PC-9 (cell line): ENCODE measurements at regions not wholly inside any gene's neighbourhood (a gene's known extent, or its start where the extent isn't known, plus 50 kb on each side); places are given as distances from the start of the nearest gene placed in this dataset.

ENCODE experiments used
- BruUV-seq: library from RNA; stranded (reverse); fragments of 400-500 nt; replicated peaks from 2 replicates; lab custom pipeline; 2021; lab: Mats Ljungman, UMichigan
- CTCF ChIA-PET: fragments of 300-600 bp; sonication (Branson Sonifier 250); formaldehyde crosslinking; loops from one replicate; lab custom pipeline; 2022; ENCODE audit warnings: antibody characterized with exemption; lab: Charles Lee
- POLR2A ChIA-PET: fragments of 300-600 bp; sonication (Branson Sonifier 250); formaldehyde crosslinking; loops from one replicate; lab custom pipeline; 2022; ENCODE audit warnings: antibody characterized with exemption; ENCODE audit not compliant: unreplicated experiment; lab: Charles Lee
- DNase-seq, 2 experiments: peaks; one replicate each; pipeline versions ENCODE4 v3.0.0 to v3.0.0-alpha.2; 2015 to 2022; ENCODE audit warnings: mixed read lengths in 1 of 2
- H2AFZ ChIP-seq: fragments of 200-600 bp; sonication (generic); 2 replicates; pipeline ENCODE4 v1.8.1; 2017; ENCODE audit warnings: antibody characterized with exemption
- H3F3A ChIP-seq: fragments of 200-600 bp; sonication (generic); 2 replicates; pipeline ENCODE4 v1.8.1; 2017; ENCODE audit warnings: antibody characterized with exemption, mild to moderate bottlenecking, low read depth; ENCODE audit not compliant: insufficient read depth
- H3K27ac ChIP-seq: fragments of 200-600 bp; sonication (generic); 2 replicates; pipeline ENCODE4 v1.6.1; 2016; ENCODE audit warnings: mixed run types
- H3K27me3 ChIP-seq: fragments of 200-600 bp; sonication (generic); 2 replicates; pipeline ENCODE4 v1.6.1; 2016; ENCODE audit warnings: low read depth, mixed run types; ENCODE audit not compliant: insufficient read depth
- H3K36me3 ChIP-seq: fragments of 200-600 bp; sonication (generic); 2 replicates; pipeline ENCODE4 v1.6.1; 2016; ENCODE audit warnings: low read depth, mixed run types
- H3K4me1 ChIP-seq: fragments of 200-600 bp; sonication (generic); replicated peaks from 2 replicates; pipeline ENCODE4 v1.6.1; 2016; ENCODE audit warnings: mixed run types; ENCODE audit not compliant: insufficient read depth
- H3K4me2 ChIP-seq: fragments of 200-600 bp; sonication (generic); 2 replicates; pipeline ENCODE4 v1.6.1; 2017; ENCODE audit warnings: mixed run types
- H3K4me3 ChIP-seq: fragments of 200-600 bp; sonication (generic); 2 replicates; pipeline ENCODE4 v1.6.1; 2016; ENCODE audit warnings: mixed run types
- H3K79me2 ChIP-seq: fragments of 200-600 bp; sonication (generic); 2 replicates; pipeline ENCODE4 v1.6.1; 2017; ENCODE audit warnings: low read depth, mixed run types
- H3K9me2 ChIP-seq: fragments of 200-600 bp; sonication (generic); 2 replicates; pipeline ENCODE4 v1.8.1; 2017; ENCODE audit warnings: mild to moderate bottlenecking; ENCODE audit not compliant: insufficient read depth
- H3K9me3 ChIP-seq: fragments of 200-600 bp; sonication (generic); 2 replicates; pipeline ENCODE4 v1.8.1; 2016; ENCODE audit warnings: low read depth; ENCODE audit not compliant: insufficient read depth
- H4K20me1 ChIP-seq: fragments of 200-600 bp; sonication (generic); 2 replicates; pipeline ENCODE4 v1.8.1; 2017; ENCODE audit not compliant: insufficient read depth
- EZH2 ChIP-seq: fragments of 200-600 bp; sonication (generic); IDR thresholded peaks from 2 replicates; pipeline ENCODE4 v1.8.0; 2017; ENCODE audit warnings: antibody characterized with exemption, low read depth
- intact Hi-C: fragments of 100-400 bp; cut with micrococcal nuclease; formaldehyde crosslinking; loops from one replicate; pipeline ENCODE4 v1.10.0; 2022; ENCODE audit not compliant: unreplicated experiment
- TF ChIP-seq, protein P1 (sequence below): fragments of 200-600 bp; sonication (generic); conservative IDR thresholded peaks from 2 replicates; pipeline ENCODE4 v1.6.1; 2017; ENCODE audit warnings: mixed run types, antibody characterized with exemption, mild to moderate bottlenecking, moderate library complexity

DNA sequence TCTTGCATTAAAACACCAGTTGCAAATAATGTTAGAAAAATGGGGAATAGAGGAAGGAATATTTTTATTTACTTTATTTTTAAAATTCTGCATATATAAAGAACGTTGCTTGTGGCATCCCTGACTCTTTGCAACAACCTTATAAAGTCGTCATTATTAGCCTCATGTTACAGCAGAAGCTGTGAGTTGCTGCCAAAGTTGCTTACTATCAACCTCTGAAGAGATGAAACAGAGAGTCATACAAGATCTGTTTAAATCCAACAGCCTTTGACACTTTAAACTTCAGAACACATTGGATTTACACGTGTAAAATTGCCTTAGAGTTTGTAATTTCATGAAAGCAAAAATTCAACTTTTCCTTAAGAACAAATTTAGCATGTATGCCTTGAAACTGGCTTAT is 221.9 kb downstream of the MRPL39 start:
- no peaks in the 10 kb centered on the region for H3K4me1 ChIP-seq
- ChIA-PET CTCF (no interaction called here), POLR2A (no interaction called here)
- H3F3A ChIP-seq, result no peaks in the 10 kb centered on the region
- H4K20me1 ChIP-seq, result no peaks in the 10 kb centered on the region
- H3K4me2 ChIP-seq, result no peak overlapping the region
- H3K27me3 ChIP-seq, result no peaks in the 10 kb centered on the region
- no peaks in the 10 kb centered on the region for H3K9me2 ChIP-seq
- no peaks in the 10 kb centered on the region for H3K36me3 ChIP-seq
- no TSS peak for BruUV-seq
- H3K79me2 ChIP-seq, result no peaks in the 10 kb centered on the region
- no peaks in the 10 kb centered on the region for H3K9me3 ChIP-seq
- DNase-seq, result no peak
- no peak for TF ChIP-seq EZH2
- TF ChIP-seq, protein P1, sequence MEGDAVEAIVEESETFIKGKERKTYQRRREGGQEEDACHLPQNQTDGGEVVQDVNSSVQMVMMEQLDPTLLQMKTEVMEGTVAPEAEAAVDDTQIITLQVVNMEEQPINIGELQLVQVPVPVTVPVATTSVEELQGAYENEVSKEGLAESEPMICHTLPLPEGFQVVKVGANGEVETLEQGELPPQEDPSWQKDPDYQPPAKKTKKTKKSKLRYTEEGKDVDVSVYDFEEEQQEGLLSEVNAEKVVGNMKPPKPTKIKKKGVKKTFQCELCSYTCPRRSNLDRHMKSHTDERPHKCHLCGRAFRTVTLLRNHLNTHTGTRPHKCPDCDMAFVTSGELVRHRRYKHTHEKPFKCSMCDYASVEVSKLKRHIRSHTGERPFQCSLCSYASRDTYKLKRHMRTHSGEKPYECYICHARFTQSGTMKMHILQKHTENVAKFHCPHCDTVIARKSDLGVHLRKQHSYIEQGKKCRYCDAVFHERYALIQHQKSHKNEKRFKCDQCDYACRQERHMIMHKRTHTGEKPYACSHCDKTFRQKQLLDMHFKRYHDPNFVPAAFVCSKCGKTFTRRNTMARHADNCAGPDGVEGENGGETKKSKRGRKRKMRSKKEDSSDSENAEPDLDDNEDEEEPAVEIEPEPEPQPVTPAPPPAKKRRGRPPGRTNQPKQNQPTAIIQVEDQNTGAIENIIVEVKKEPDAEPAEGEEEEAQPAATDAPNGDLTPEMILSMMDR, result no peak
- intact Hi-C loops, result no loop called here
- no peak overlapping the region for H3K4me3 ChIP-seq
- H3K27ac ChIP-seq, result no peak overlapping the region
- no peak overlapping the region for H2AFZ ChIP-seq

DNA sequence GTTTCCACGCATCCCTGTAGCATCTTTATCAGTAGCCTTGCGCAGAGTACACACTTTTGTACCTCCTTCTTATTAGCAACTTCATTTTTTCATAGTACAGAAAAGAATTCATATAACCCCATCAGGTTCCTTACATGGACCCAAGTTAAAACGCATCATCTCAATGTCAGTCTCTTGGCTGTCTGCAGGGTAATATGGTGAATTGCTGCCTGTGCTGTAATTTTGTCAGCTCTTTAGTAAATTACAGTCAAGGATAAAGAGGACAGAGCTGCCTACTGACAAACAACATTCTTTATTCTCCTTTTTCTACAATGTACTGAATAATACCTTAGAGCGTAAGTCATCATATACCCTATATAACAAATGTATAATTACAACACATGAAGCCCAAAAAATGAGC is 222.5 kb downstream of the MRPL39 start:
- CTCF ChIA-PET, result no interaction called here
- Histone ChIP-seq H3K4me3 (no peak overlapping the region), H3K9me3 (no peaks in the 10 kb centered on the region), H3K9me2 (no peaks in the 10 kb centered on the region), H3K4me1 (no peaks in the 10 kb centered on the region), H2AFZ (no peak overlapping the region), H4K20me1 (no peaks in the 10 kb centered on the region), H3K4me2 (no peak overlapping the region), H3K36me3 (no peaks in the 10 kb centered on the region), H3K79me2 (no peaks in the 10 kb centered on the region), H3K27ac (no peak overlapping the region), H3K27me3 (no peaks in the 10 kb centered on the region), H3F3A (no peaks in the 10 kb centered on the region)
- TF ChIP-seq, protein P1, result no peak
- no peak for TF ChIP-seq EZH2
- BruUV-seq, result no TSS peak
- no peak for DNase-seq
- POLR2A ChIA-PET, result no interaction called here
- intact Hi-C loops, result no loop called here

DNA sequence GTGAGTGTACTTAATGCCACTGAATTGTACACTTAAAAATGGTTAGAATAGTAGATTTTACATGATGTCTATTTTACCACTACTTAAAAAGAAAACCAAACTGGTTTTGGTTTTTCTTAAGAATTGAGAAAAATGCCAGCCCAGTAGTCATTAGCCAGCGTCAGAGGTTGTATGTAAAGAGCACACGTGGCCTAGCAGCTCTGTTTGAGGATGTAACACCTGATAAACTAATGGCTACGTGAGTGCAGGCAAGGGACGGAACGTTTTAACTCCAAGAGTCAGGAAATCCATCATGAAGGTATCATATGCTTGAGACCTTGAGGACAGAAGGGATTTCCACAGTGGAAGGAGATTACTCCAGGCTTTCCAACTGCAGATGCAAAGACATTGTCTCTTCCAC is 223.7 kb downstream of the MRPL39 start:
- Histone ChIP-seq H3K4me1 (no peaks in the 10 kb centered on the region), H3F3A (no peaks in the 10 kb centered on the region), H2AFZ (no peak overlapping the region), H3K9me2 (no peaks in the 10 kb centered on the region), H3K4me2 (no peak overlapping the region), H3K79me2 (no peaks in the 10 kb centered on the region), H3K9me3 (no peaks in the 10 kb centered on the region), H4K20me1 (no peaks in the 10 kb centered on the region), H3K27ac (no peak overlapping the region), H3K27me3 (no peaks in the 10 kb centered on the region), H3K4me3 (no peak overlapping the region), H3K36me3 (no peaks in the 10 kb centered on the region)
- intact Hi-C loops, result no loop called here
- BruUV-seq, result no TSS peak
- POLR2A ChIA-PET, result no interaction called here
- DNase-seq, result no peak
- CTCF ChIA-PET, result no interaction called here
- TF ChIP-seq, protein P1, result no peak
- TF ChIP-seq EZH2, result no peak
